NT2/D1 (cell line): ENCODE measurements at regions not wholly inside any gene's neighbourhood (a gene's known extent, or its start where the extent isn't known, plus 50 kb on each side); places are given as distances from the start of the nearest gene placed in this dataset.

Experiments
- DNase-seq: peaks from one replicate; pipeline ENCODE4 v3.0.0-alpha.2; 2011; ENCODE audit warnings: low read depth, low spot score
- H3K27me3 ChIP-seq: 2 replicates; pipeline ENCODE4 v1.6.0; 2011; ENCODE audit warnings: mild to moderate bottlenecking; ENCODE audit not compliant: insufficient read length, insufficient read depth
- H3K36me3 ChIP-seq: 2 replicates; pipeline ENCODE4 v1.6.1; 2011; ENCODE audit warnings: mild to moderate bottlenecking, low read length, mixed read lengths; ENCODE audit not compliant: insufficient read depth, insufficient read length
- H3K4me1 ChIP-seq: 2 replicates; pipeline ENCODE4 v1.5.1; 2011; ENCODE audit not compliant: insufficient read depth, insufficient read length
- H3K4me3 ChIP-seq: 2 replicates; pipeline ENCODE4 v1.5.1; 2011; ENCODE audit warnings: low read depth; ENCODE audit not compliant: insufficient read length
- H3K9ac ChIP-seq: 2 replicates; pipeline ENCODE4 v1.6.0; 2011; ENCODE audit warnings: low read depth; ENCODE audit not compliant: insufficient read length
- H3K9me3 ChIP-seq: 2 replicates; pipeline ENCODE4 v1.5.1; 2011; ENCODE audit warnings: mild to moderate bottlenecking, low read length; ENCODE audit not compliant: insufficient read depth
- SUZ12 ChIP-seq: IDR thresholded peaks from 2 replicates; pipeline ENCODE4 v1.6.1; 2011; ENCODE audit not compliant: insufficient read length, insufficient read depth; ENCODE audit errors: extremely low read depth
- YY1 ChIP-seq: IDR thresholded peaks from 2 replicates; pipeline ENCODE4 v1.6.1; 2011; ENCODE audit not compliant: insufficient read length, insufficient read depth
- ZNF274 ChIP-seq: IDR thresholded peaks from 2 replicates; pipeline ENCODE4 v1.6.1; 2011; ENCODE audit warnings: mild to moderate bottlenecking, low read depth, low read length

- DNase-seq, result no peak
- Histone ChIP-seq H3K9me3 (peaks cover 24% of the 10 kb centered on the region), H3K4me1 (no peaks in the 10 kb centered on the region), H3K4me3 (no peak overlapping the region), H3K27me3 (no peaks in the 10 kb centered on the region), H3K36me3 (no peaks in the 10 kb centered on the region), H3K9ac (no peak overlapping the region)
- no peak for TF ChIP-seq YY1
- TF ChIP-seq ZNF274, result no peak
- TF ChIP-seq SUZ12, result no peak
These were observed 54.4 kb upstream of the KRR1 start for GRCh38 chr12:75565795-75566194.

DNA sequence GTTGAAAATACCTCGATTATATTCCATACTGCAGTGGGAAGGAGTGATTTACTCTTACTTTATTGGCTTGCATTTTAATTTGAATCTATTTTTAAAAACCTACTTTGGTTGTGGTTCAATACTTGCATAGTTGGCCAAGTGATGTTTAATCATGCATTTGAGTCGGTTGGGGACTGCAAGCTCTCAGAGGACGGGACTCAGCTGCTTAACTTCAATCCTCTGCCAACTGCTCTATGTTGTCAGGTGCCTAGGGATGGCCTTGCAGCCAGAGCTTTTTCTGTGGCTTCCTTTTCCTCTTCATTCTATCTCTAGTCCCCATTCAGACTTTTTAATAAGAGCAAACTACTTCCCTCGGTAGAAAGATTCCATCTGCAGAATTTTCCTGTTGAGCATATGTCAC is 53.4 kb upstream of the KRR1 start:
- DNase-seq, result no peak
- peaks cover 24% of the 10 kb centered on the region for H3K9me3 ChIP-seq

DNA sequence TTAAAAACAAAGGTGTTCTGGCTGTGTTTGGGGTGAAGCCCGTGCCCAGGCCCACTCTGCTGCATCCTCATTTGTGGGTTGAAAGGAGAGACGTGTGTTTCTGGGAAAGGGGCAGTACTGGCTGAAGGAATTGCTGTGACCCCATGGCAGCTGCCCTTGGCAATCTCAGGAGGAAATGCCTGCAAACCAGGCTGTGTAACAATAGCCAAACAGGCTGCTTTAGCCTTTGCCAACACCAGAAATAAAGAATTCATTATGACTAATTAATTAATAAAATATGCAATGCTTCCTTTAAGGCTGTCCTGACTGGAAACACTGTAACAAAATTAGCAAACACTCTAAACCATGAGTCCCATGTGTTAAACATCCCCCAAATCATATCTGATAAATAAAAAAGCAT is 53.0 kb upstream of the KRR1 start:
- no peak for DNase-seq

More for the DNA sequence above, 53.4 kb upstream of the KRR1 start:
- Histone ChIP-seq H3K9ac (no peak overlapping the region), H3K27me3 (no peaks in the 10 kb centered on the region), H3K4me1 (no peaks in the 10 kb centered on the region), H3K36me3 (no peaks in the 10 kb centered on the region), H3K4me3 (no peak overlapping the region)
- no peak for TF ChIP-seq ZNF274

DNA sequence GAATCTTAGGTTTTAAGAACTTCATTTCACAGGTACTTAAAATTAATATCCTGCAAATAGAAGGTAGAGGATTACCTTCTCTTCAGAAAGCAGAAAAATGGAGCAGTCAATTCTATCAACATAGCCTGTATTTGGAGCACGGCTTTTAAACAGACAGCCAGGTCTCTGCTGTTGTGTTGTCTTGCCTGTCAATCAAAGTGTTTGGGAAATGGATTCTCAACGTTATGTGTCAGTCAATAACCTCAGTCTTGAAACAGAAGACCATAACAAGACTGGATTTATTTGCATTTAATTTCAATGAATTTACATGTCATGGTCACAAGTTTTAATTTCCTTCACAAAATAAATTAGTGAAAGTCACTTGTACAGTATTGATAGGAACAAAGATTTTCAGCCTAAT is 51.9 kb upstream of the KRR1 start:
- Histone ChIP-seq H3K9ac (no peak overlapping the region), H3K36me3 (no peaks in the 10 kb centered on the region), H3K27me3 (no peaks in the 10 kb centered on the region), H3K9me3 (peaks cover 24% of the 10 kb centered on the region), H3K4me3 (no peak overlapping the region), H3K4me1 (no peaks in the 10 kb centered on the region)
- TF ChIP-seq YY1, result no peak
- no peak for TF ChIP-seq ZNF274
- no peak for TF ChIP-seq SUZ12
- no peak for DNase-seq

More for the DNA sequence above, 53.0 kb upstream of the KRR1 start:
- Histone ChIP-seq H3K9me3 (peaks cover 24% of the 10 kb centered on the region), H3K4me1 (no peaks in the 10 kb centered on the region), H3K36me3 (no peaks in the 10 kb centered on the region), H3K27me3 (no peaks in the 10 kb centered on the region), H3K9ac (no peak overlapping the region), H3K4me3 (no peak overlapping the region)
- TF ChIP-seq ZNF274, result no peak

- no peak for TF ChIP-seq ZNF274
- TF ChIP-seq YY1, result no peak
- TF ChIP-seq SUZ12, result no peak
- DNase-seq, result no peak
These were observed 50.5 kb upstream of the KRR1 start for GRCh38 chr12:75561921-75562320.

More at GRCh38 chr12:75561921-75562320, 50.5 kb upstream of the KRR1 start:
- no peaks in the 10 kb centered on the region for H3K27me3 ChIP-seq
- no peak overlapping the region for H3K9ac ChIP-seq
- no peak overlapping the region for H3K4me3 ChIP-seq
- H3K36me3 ChIP-seq, result no peaks in the 10 kb centered on the region
- H3K4me1 ChIP-seq, result no peaks in the 10 kb centered on the region
- H3K9me3 ChIP-seq, result peaks cover 24% of the 10 kb centered on the region
